HCT116 (cell line): ENCODE measurements at regions not wholly inside any gene's neighbourhood (a gene's known extent, or its start where the extent isn't known, plus 50 kb on each side); places are given as distances from the start of the nearest gene placed in this dataset.

Experiments
- ATAC-seq: fragments of 200-7000 bp; cut with Tn5 transposase; 2 replicates; pipeline ENCODE4 v1.9.1; 2020; ENCODE audit warnings: mild to moderate bottlenecking, moderate library complexity
- BruUV-seq: library from RNA; stranded (reverse); fragments of 400-500 nt; replicated peaks from 2 replicates; lab custom pipeline; 2021; lab: Mats Ljungman, UMichigan
- CTCF ChIA-PET: fragments of 300-600 bp; sonication (Branson Sonifier 250); formaldehyde crosslinking; loops from one replicate; lab custom pipeline; 2021; ENCODE audit warnings: antibody characterized with exemption; lab: Charles Lee
- POLR2A ChIA-PET: fragments of 300-600, 350-600 bp; sonication (Branson Sonifier 250); formaldehyde crosslinking; loops from one replicate; lab custom pipeline; 2021; ENCODE audit warnings: antibody characterized with exemption; lab: Charles Lee
- RAD21 ChIA-PET, 2 experiments: fragments of 300-600 bp; sonication (Branson Sonifier 250); formaldehyde crosslinking; loops; one replicate each; lab custom pipeline; 2023; ENCODE audit warnings: low total read pairs in 2 of 2; ENCODE audit not compliant: uncharacterized antibody in 2 of 2, unreplicated experiment in 2 of 2, low non-redundant PET in 1 of 2; lab: Charles Lee
- DNase-seq: peaks from one replicate; pipeline ENCODE4 v3.0.0-alpha.2; 2010; ENCODE audit warnings: low read depth, low spot score
- H2AFZ ChIP-seq: fragments of 200-600 bp; shearing (Covaris generic), sonication (generic); 2 replicates; pipeline ENCODE4 v1.6.1; 2017; ENCODE audit warnings: low read depth, mixed run types, mixed read lengths, antibody characterized with exemption, low read length; ENCODE audit not compliant: poor library complexity, severe bottlenecking
- H3K27ac ChIP-seq: 2 replicates; pipeline ENCODE4 v1.5.1; 2012; ENCODE audit warnings: low read depth, low read length
- H3K27me3 ChIP-seq: fragments of 200-600 bp; sonication (generic); 2 replicates; pipeline ENCODE4 v1.6.1; 2016; ENCODE audit warnings: mixed run types, low read length, mixed read lengths; ENCODE audit not compliant: insufficient read depth
- H3K36me3 ChIP-seq, 2 experiments: fragments of 200-500 bp in 1 of 2; fragments of 200-600 bp in 1 of 2; sonication (Bioruptor generic) in 1 of 2; sonication (generic) in 1 of 2; 2 replicates each; pipeline versions ENCODE4 v1.5.1 to v1.6.1; 2014 to 2016; ENCODE audit warnings: low read length in 2 of 2, inconsistent platforms in 1 of 2, mixed read lengths in 1 of 2, mixed run types in 1 of 2; ENCODE audit not compliant: insufficient read depth in 2 of 2, control insufficient read depth in 1 of 2
- H3K4me1 ChIP-seq, 2 experiments: fragments of 200-600 bp in 1 of 2; sonication (generic) in 1 of 2; 2 replicates each; pipeline versions ENCODE4 v1.5.1 to v1.6.1; 2012 to 2017; ENCODE audit warnings: low read length in 2 of 2, inconsistent platforms in 1 of 2, mild to moderate bottlenecking in 1 of 2, mixed read lengths in 1 of 2, mixed run types in 1 of 2, moderate library complexity in 1 of 2; ENCODE audit not compliant: insufficient read depth in 2 of 2, control insufficient read depth in 1 of 2
- H3K4me2 ChIP-seq: fragments of 200-600 bp; sonication (generic); 2 replicates; pipeline ENCODE4 v1.6.1; 2017; ENCODE audit warnings: mixed run types, low read length, mixed read lengths
- H3K4me3 ChIP-seq, 2 experiments: fragments of 200-600 bp in 1 of 2; sonication (generic) in 1 of 2; replicated peaks in 1 of 2; 2 replicates each; pipeline ENCODE4 v1.5.1; 2011 to 2016; ENCODE audit warnings: low read length in 2 of 2, control low read depth in 1 of 2, low read depth in 1 of 2, mild to moderate bottlenecking in 1 of 2, mixed read lengths in 1 of 2, mixed run types in 1 of 2
- H3K79me2 ChIP-seq: fragments of 200-600 bp; sonication (generic); 2 replicates; pipeline ENCODE4 v1.6.1; 2017; ENCODE audit warnings: mild to moderate bottlenecking, mixed run types, low read length, moderate library complexity, mixed read lengths; ENCODE audit not compliant: insufficient read depth
- H3K9ac ChIP-seq: fragments of 200-600 bp; sonication (generic); 2 replicates; pipeline ENCODE4 v1.6.1; 2016; ENCODE audit warnings: low read length, mixed read lengths
- H3K9me2 ChIP-seq: fragments of 200-600 bp; sonication (generic), shearing (Covaris generic); 2 replicates; pipeline ENCODE4 v1.6.1; 2017; ENCODE audit warnings: mixed run types, mild to moderate bottlenecking, moderate library complexity; ENCODE audit not compliant: insufficient read depth
- H3K9me3 ChIP-seq, 2 experiments: fragments of 200-500 bp in 1 of 2; fragments of 200-600 bp in 1 of 2; sonication (Bioruptor generic) in 1 of 2; sonication (generic) in 1 of 2; 2 replicates each; pipeline ENCODE4 v1.6.1; 2014 to 2017; ENCODE audit warnings: low read length in 2 of 2, mixed read lengths in 2 of 2, inconsistent platforms in 1 of 2, low read depth in 1 of 2, mild to moderate bottlenecking in 1 of 2, mixed run types in 1 of 2, moderate library complexity in 1 of 2; ENCODE audit not compliant: control insufficient read depth in 1 of 2, insufficient read depth in 1 of 2
- H4K20me1 ChIP-seq: fragments of 200-600 bp; sonication (generic), shearing (Covaris generic); 2 replicates; pipeline ENCODE4 v1.6.1; 2017; ENCODE audit warnings: mixed run types, mild to moderate bottlenecking, moderate library complexity; ENCODE audit not compliant: insufficient read depth
- CBX3 ChIP-seq: IDR thresholded peaks from 2 replicates; pipeline ENCODE4 v1.6.1; 2012; ENCODE audit warnings: low read depth
- CEBPB ChIP-seq: IDR thresholded peaks from 2 replicates; pipeline ENCODE4 v1.6.1; 2012; ENCODE audit warnings: low read depth
- EGR1 ChIP-seq: IDR thresholded peaks from 2 replicates; pipeline ENCODE4 v1.6.1; 2012; ENCODE audit warnings: low read depth
- EZH2phosphoT487 ChIP-seq: fragments of 200-600 bp; IDR thresholded peaks from 2 replicates; pipeline ENCODE4 v1.6.1; 2018; ENCODE audit warnings: antibody characterized with exemption, borderline replicate concordance
- FOSL1 ChIP-seq: IDR thresholded peaks from 2 replicates; pipeline ENCODE4 v1.6.1; 2012; ENCODE audit warnings: low read depth
- POLR2A ChIP-seq: IDR thresholded peaks from 2 replicates; pipeline ENCODE4 v1.7.0; 2011; ENCODE audit warnings: borderline replicate concordance; ENCODE audit not compliant: insufficient read depth, insufficient read length; ENCODE audit errors: extremely low read depth
- POLR2AphosphoS5 ChIP-seq: IDR thresholded peaks from 2 replicates; pipeline ENCODE4 v1.6.1; 2011; ENCODE audit warnings: mild to moderate bottlenecking, low read depth, low read length, moderate library complexity
- RAD21 ChIP-seq: IDR thresholded peaks from 2 replicates; pipeline ENCODE4 v1.6.1; 2012; ENCODE audit warnings: low read depth, mild to moderate bottlenecking
- SIN3A ChIP-seq: IDR thresholded peaks from 2 replicates; pipeline ENCODE4 v1.6.1; 2012; ENCODE audit warnings: low read depth
- SP1 ChIP-seq: IDR thresholded peaks from 2 replicates; pipeline ENCODE4 v1.6.1; 2012; ENCODE audit warnings: low read depth
- SRF ChIP-seq: IDR thresholded peaks from 2 replicates; pipeline ENCODE4 v1.6.1; 2012; ENCODE audit warnings: low read depth
- TCF7L2 ChIP-seq: IDR thresholded peaks from 2 replicates; pipeline ENCODE4 v1.7.0; 2011; ENCODE audit warnings: borderline replicate concordance, inconsistent platforms; ENCODE audit not compliant: insufficient read depth, insufficient read length; ENCODE audit errors: extremely low read depth
- YY1 ChIP-seq: IDR thresholded peaks from 2 replicates; pipeline ENCODE4 v1.6.1; 2011; ENCODE audit warnings: low read length, low read depth, moderate library complexity, mild to moderate bottlenecking; ENCODE audit not compliant: insufficient replicate concordance; ENCODE audit errors: extremely low read depth
- ZFX ChIP-seq: fragments of 450-650 bp; IDR thresholded peaks from 2 replicates; pipeline ENCODE4 v1.6.1; 2017
- intact Hi-C: fragments of 100-400 bp; cut with micrococcal nuclease; formaldehyde crosslinking; loops from 2 replicates; pipeline ENCODE4 v1.10.0; 2022
- TF ChIP-seq, protein P1 (sequence below), 3 experiments: fragments of 200-600 bp in 1 of 3; sonication (generic) in 1 of 3; IDR thresholded peaks in 2 of 3; conservative IDR thresholded peaks in 1 of 3; 2 replicates each; pipeline ENCODE4 v1.5.1; 2012 to 2017; ENCODE audit warnings: low read depth in 2 of 3, low read length in 2 of 3, antibody characterized with exemption in 1 of 3, borderline replicate concordance in 1 of 3, control low read depth in 1 of 3, mild to moderate bottlenecking in 1 of 3, mixed read lengths in 1 of 3, mixed run types in 1 of 3, moderate library complexity in 1 of 3; ENCODE audit not compliant: insufficient read depth in 1 of 3
- TF ChIP-seq, protein P2 (sequence below): IDR thresholded peaks from 2 replicates; pipeline ENCODE4 v1.6.1; 2011; ENCODE audit warnings: mild to moderate bottlenecking, low read length, moderate library complexity; ENCODE audit not compliant: insufficient replicate concordance; ENCODE audit errors: extremely low read depth
- TF ChIP-seq, protein P3 (sequence below): IDR thresholded peaks from 2 replicates; pipeline ENCODE4 v1.6.1; 2012
- TF ChIP-seq, protein P4 (sequence below): IDR thresholded peaks from 2 replicates; pipeline ENCODE4 v1.6.1; 2012

DNA sequence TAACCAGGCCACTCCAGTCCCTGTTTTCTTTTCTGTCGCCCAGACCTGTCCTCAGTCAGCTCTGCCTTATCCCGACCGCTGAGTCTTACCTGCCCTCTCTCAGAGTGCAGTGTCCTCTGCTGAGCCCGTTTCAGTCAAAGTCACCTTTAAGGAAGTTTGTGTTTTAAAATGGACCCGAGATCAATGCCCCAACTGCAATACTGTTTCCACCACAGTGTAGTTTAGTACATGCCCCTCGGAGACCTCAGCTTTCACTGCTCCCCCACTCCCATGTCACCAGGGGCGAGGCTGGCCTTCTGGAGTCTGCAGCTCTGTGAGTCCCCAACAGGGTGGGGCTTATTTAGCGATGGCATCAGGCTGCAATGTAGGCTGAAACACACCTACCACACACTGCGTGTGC, 248.4 kb upstream of the TSHZ3 start:
- BruUV-seq = no TSS peak
- intact Hi-C loops = no loop called here
- ATAC-seq (no peak), DNase-seq (no peak)
- no peak overlapping the region for H2AFZ ChIP-seq
- no peak overlapping the region for H3K4me2 ChIP-seq
- H3K27me3 ChIP-seq = no peaks in the 10 kb centered on the region
- H3K27ac ChIP-seq = no peak overlapping the region
- no peaks in the 10 kb centered on the region for H3K79me2 ChIP-seq
- no peaks in the 10 kb centered on the region for H4K20me1 ChIP-seq
- ChIA-PET CTCF (no interaction called here), RAD21 (no interaction called here), POLR2A (no interaction called here)
- H3K4me1 ChIP-seq = no peaks in the 10 kb centered on the region
- H3K9me3 ChIP-seq = peaks cover 6 to 9% of the 10 kb centered on the region in 2 experiments; a peak in 2 of 4 replicates
- TF ChIP-seq CBX3 = no peak
- no peak for TF ChIP-seq POLR2AphosphoS5
- H3K36me3 ChIP-seq = no peaks in the 10 kb centered on the region
- no peaks in the 10 kb centered on the region for H3K9me2 ChIP-seq
- H3K9ac ChIP-seq = no peak overlapping the region
- no peak overlapping the region for H3K4me3 ChIP-seq

DNA sequence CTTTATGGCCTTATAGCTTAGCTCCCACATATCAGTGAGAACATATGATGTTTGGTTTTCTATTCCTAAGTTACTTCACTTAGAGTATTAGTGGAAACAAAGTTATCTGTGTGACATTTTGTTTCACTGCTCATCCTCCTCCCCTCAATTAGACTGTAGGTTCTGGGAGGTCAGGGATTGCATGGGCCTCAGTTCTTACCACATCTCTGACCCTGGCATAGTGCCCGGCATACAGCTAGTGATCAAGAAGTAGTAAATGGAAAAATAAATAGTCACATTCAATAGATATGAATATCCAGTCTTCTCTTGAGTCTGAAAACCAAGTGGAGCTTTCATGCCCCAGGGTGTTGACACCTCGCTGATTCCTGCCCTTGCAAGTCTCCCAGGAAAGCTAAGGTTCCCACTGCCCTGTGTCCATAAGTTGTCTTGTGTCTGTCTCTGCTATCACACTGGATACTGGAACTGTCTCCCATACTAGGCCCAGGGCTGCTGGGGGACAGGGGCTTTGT, 249.5 kb upstream of the TSHZ3 start:
- no peak overlapping the region for H3K9ac ChIP-seq
- no peak overlapping the region for H3K4me2 ChIP-seq
- no peaks in the 10 kb centered on the region for H4K20me1 ChIP-seq
- no peak for DNase-seq
- H3K27ac ChIP-seq = no peak overlapping the region
- no peak for ATAC-seq
- H3K4me3 ChIP-seq = no peak overlapping the region
- no TSS peak for BruUV-seq
- H3K4me1 ChIP-seq = no peaks in the 10 kb centered on the region
- H3K9me2 ChIP-seq = no peaks in the 10 kb centered on the region
- CTCF ChIA-PET = no interaction called here
- H3K27me3 ChIP-seq = no peaks in the 10 kb centered on the region
- H3K9me3 ChIP-seq = peaks cover 6% of the 10 kb centered on the region in 2 experiments; a peak in 2 of 4 replicates
- intact Hi-C loops = no loop called here
- H3K36me3 ChIP-seq = no peaks in the 10 kb centered on the region
- RAD21 ChIA-PET = no interaction called here
- POLR2A ChIA-PET = no interaction called here
- H2AFZ ChIP-seq = no peak overlapping the region
- H3K79me2 ChIP-seq = no peaks in the 10 kb centered on the region
- TF ChIP-seq POLR2AphosphoS5 = no peak
- TF ChIP-seq EGR1 = no peak
- TF ChIP-seq, protein P1, sequence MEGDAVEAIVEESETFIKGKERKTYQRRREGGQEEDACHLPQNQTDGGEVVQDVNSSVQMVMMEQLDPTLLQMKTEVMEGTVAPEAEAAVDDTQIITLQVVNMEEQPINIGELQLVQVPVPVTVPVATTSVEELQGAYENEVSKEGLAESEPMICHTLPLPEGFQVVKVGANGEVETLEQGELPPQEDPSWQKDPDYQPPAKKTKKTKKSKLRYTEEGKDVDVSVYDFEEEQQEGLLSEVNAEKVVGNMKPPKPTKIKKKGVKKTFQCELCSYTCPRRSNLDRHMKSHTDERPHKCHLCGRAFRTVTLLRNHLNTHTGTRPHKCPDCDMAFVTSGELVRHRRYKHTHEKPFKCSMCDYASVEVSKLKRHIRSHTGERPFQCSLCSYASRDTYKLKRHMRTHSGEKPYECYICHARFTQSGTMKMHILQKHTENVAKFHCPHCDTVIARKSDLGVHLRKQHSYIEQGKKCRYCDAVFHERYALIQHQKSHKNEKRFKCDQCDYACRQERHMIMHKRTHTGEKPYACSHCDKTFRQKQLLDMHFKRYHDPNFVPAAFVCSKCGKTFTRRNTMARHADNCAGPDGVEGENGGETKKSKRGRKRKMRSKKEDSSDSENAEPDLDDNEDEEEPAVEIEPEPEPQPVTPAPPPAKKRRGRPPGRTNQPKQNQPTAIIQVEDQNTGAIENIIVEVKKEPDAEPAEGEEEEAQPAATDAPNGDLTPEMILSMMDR (IDR thresholded peaks at IDR 0.05 in 2 of 3, conservative IDR thresholded peaks at IDR 0.05 in 1 of 3; ENCODE audit: borderline replicate concordance in 1 of 3, insufficient read depth in 1 of 3, low read depth in 2 of 3, low read length in 2 of 3) = no peak
- no peak for TF ChIP-seq TCF7L2
- TF ChIP-seq CEBPB = no peak
- no peak for TF ChIP-seq SP1
- no peak for TF ChIP-seq FOSL1
- no peak for TF ChIP-seq YY1
- TF ChIP-seq, protein P2, sequence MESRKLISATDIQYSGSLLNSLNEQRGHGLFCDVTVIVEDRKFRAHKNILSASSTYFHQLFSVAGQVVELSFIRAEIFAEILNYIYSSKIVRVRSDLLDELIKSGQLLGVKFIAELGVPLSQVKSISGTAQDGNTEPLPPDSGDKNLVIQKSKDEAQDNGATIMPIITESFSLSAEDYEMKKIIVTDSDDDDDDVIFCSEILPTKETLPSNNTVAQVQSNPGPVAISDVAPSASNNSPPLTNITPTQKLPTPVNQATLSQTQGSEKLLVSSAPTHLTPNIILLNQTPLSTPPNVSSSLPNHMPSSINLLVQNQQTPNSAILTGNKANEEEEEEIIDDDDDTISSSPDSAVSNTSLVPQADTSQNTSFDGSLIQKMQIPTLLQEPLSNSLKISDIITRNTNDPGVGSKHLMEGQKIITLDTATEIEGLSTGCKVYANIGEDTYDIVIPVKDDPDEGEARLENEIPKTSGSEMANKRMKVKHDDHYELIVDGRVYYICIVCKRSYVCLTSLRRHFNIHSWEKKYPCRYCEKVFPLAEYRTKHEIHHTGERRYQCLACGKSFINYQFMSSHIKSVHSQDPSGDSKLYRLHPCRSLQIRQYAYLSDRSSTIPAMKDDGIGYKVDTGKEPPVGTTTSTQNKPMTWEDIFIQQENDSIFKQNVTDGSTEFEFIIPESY = no peak
- TF ChIP-seq, protein P3, sequence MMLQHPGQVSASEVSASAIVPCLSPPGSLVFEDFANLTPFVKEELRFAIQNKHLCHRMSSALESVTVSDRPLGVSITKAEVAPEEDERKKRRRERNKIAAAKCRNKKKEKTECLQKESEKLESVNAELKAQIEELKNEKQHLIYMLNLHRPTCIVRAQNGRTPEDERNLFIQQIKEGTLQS = no peak
- TF ChIP-seq, protein P4, sequence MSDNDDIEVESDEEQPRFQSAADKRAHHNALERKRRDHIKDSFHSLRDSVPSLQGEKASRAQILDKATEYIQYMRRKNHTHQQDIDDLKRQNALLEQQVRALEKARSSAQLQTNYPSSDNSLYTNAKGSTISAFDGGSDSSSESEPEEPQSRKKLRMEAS = no peak
- TF ChIP-seq ZFX = no peak
- TF ChIP-seq RAD21 = no peak
- TF ChIP-seq EZH2phosphoT487 = no peak
- TF ChIP-seq SRF = no peak
- TF ChIP-seq SIN3A = no peak
- no peak for TF ChIP-seq POLR2A
